CD4-positive, alpha-beta T cell (primary cell): ENCODE measurements at regions not wholly inside any gene's neighbourhood (a gene's known extent, or its start where the extent isn't known, plus 50 kb on each side); places are given as distances from the start of the nearest gene placed in this dataset.

Experiments used
- ATAC-seq: fragments of 200-7000 bp; cut with Tn5 transposase; one replicate; pipeline ENCODE4 v1.10.0; 2022; ENCODE audit warnings: mild to moderate bottlenecking; ENCODE audit not compliant: poor library complexity
- CTCF ChIA-PET: fragments of 350-600 bp; sonication (Branson Sonifier 250); formaldehyde crosslinking; loops from one replicate; lab custom pipeline; 2021; ENCODE audit warnings: antibody characterized with exemption, inconsistent platforms; lab: Charles Lee
- POLR2A ChIA-PET: fragments of 350-600 bp; sonication (Branson Sonifier 250); formaldehyde crosslinking; loops from one replicate; lab custom pipeline; 2021; ENCODE audit warnings: antibody characterized with exemption, inconsistent platforms; lab: Charles Lee
- DNase-seq, 14 experiments: peaks; one replicate each; pipeline ENCODE4 v3.0.0-alpha.2; 2013 to 2020; ENCODE audit warnings: mixed read lengths in 2 of 14
- H3K27ac ChIP-seq, 2 donors: one replicate each; pipeline versions ENCODE4 v1.5.1 to v1.7.0; 2013; ENCODE audit warnings: low read length in 2 of 2, low read depth in 1 of 2, mild to moderate bottlenecking in 1 of 2
- H3K27me3 ChIP-seq, 2 experiments: 1 replicate in 1 of 2; 2 replicates in 1 of 2; pipeline versions ENCODE4 v1.6.1 to v1.7.0; 2013; ENCODE audit warnings: low read length in 2 of 2, control low read depth in 1 of 2, mild to moderate bottlenecking in 1 of 2, moderate library complexity in 1 of 2; ENCODE audit not compliant: insufficient read depth in 2 of 2, control insufficient read depth in 1 of 2
- H3K36me3 ChIP-seq: one replicate; pipeline ENCODE4 v1.6.1; 2013; ENCODE audit warnings: low read length, control low read depth; ENCODE audit not compliant: insufficient read depth
- H3K4me1 ChIP-seq: one replicate; pipeline ENCODE4 v1.6.1; 2013; ENCODE audit warnings: low read length, control low read depth; ENCODE audit not compliant: insufficient read depth
- H3K4me3 ChIP-seq: one replicate; pipeline ENCODE4 v1.5.1; 2013; ENCODE audit warnings: mild to moderate bottlenecking, low read length, moderate library complexity
- H3K9me3 ChIP-seq, 2 experiments: 1 replicate in 1 of 2; 2 replicates in 1 of 2; pipeline versions ENCODE4 v1.6.1 to v1.7.0; 2013; ENCODE audit warnings: low read length in 2 of 2, mild to moderate bottlenecking in 2 of 2, control low read depth in 1 of 2, moderate library complexity in 1 of 2; ENCODE audit not compliant: control insufficient read depth in 1 of 2, insufficient read depth in 1 of 2
- H3K27ac Mint-ChIP-seq: one replicate; pipeline ENCODE4 v1.8.0; 2020; ENCODE audit warnings: mixed read lengths
- H3K27me3 Mint-ChIP-seq: one replicate; pipeline ENCODE4 v1.8.0; 2021; ENCODE audit warnings: mixed read lengths
- H3K36me3 Mint-ChIP-seq: one replicate; pipeline ENCODE4 v1.8.0; 2021; ENCODE audit warnings: low read depth, mixed read lengths
- H3K4me1 Mint-ChIP-seq: one replicate; pipeline ENCODE4 v1.8.0; 2021; ENCODE audit warnings: low read depth, mixed read lengths
- H3K4me3 Mint-ChIP-seq: one replicate; pipeline ENCODE4 v1.8.0; 2020; ENCODE audit warnings: mild to moderate bottlenecking, mixed read lengths
- H3K9me3 Mint-ChIP-seq: one replicate; pipeline ENCODE4 v1.8.0; 2020; ENCODE audit warnings: mixed read lengths
- intact Hi-C, 2 experiments: fragments of 100-400 bp; cut with DNase I in 1 of 2; cut with micrococcal nuclease in 1 of 2; formaldehyde crosslinking; loops; one replicate each; pipeline versions ENCODE4 v1.15.1 to v1.9.0; 2023 to 2025; cut with DNase I, micrococcal nuclease
- TF ChIP-seq, protein P1 (sequence below): fragments of 200-600 bp; IDR thresholded peaks from one replicate; pipeline ENCODE4 v1.8.0; 2022; ENCODE audit warnings: antibody characterized with exemption, mild to moderate bottlenecking

DNA sequence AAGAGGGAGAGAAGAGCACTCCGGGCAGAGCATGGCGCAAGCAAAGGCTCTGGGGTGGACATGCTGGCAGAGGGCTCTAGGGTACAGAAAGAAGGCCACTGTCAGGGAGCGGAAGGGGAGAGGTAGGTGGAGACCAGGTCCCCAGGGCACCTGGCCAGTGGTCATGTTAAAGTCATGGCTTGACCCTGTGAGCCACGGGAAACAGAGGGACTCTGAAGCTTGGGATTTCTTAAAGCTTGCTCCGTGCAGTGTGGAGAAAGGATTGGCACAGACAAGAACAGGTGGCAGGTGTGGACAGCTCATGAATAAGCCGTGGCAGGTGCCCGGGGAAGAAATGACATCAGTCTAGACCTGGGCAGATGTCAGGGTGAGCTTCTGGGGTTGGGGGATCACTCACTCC lies 413.8 kb downstream of the BCL11B start:
- TF ChIP-seq, protein P1, sequence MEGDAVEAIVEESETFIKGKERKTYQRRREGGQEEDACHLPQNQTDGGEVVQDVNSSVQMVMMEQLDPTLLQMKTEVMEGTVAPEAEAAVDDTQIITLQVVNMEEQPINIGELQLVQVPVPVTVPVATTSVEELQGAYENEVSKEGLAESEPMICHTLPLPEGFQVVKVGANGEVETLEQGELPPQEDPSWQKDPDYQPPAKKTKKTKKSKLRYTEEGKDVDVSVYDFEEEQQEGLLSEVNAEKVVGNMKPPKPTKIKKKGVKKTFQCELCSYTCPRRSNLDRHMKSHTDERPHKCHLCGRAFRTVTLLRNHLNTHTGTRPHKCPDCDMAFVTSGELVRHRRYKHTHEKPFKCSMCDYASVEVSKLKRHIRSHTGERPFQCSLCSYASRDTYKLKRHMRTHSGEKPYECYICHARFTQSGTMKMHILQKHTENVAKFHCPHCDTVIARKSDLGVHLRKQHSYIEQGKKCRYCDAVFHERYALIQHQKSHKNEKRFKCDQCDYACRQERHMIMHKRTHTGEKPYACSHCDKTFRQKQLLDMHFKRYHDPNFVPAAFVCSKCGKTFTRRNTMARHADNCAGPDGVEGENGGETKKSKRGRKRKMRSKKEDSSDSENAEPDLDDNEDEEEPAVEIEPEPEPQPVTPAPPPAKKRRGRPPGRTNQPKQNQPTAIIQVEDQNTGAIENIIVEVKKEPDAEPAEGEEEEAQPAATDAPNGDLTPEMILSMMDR, result no peak
- Histone ChIP-seq H3K27ac (no peak overlapping the region), H3K36me3 (no peaks in the 10 kb centered on the region), H3K27me3 (no peaks in the 10 kb centered on the region), H3K4me1 (no peaks in the 10 kb centered on the region), H3K4me3 (no peak overlapping the region), H3K9me3 (no peaks in the 10 kb centered on the region)
- no peaks in the 10 kb centered on the region for H3K36me3 Mint-ChIP-seq
- peaks cover 4% of the 10 kb centered on the region for H3K4me1 Mint-ChIP-seq
- no peak overlapping the region for H3K4me3 Mint-ChIP-seq
- ChIA-PET CTCF (no interaction called here), POLR2A (no interaction called here)
- ATAC-seq, result no peak
- H3K27ac Mint-ChIP-seq, result no peak overlapping the region
- DNase-seq, result no peak
- intact Hi-C loops, result no loop called here
- H3K9me3 Mint-ChIP-seq, result no peaks in the 10 kb centered on the region
- peaks cover 6% of the 10 kb centered on the region for H3K27me3 Mint-ChIP-seq

DNA sequence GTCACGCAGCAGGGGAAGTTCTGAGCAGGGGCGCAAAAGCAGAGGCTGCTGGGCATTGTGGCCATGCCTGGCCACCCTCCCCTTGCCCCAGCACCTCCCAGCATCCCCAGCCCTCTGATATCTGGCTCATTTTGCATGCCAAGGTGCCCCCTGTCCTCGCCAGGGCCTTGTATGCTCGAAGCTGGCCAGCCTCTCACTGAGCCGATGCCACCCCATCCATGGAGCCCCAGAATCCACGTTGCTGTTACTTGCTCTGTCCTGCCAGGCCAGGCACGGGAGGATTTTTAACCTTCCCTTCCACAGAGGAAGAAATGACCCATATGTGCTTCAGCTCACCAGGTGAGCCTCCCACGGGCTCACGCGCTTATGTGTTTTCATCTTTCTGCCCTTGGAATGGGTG lies 413.4 kb downstream of the BCL11B start:
- TF ChIP-seq, protein P1, result no peak
- no peak overlapping the region for H3K27ac Mint-ChIP-seq
- no peaks in the 10 kb centered on the region for H3K9me3 Mint-ChIP-seq
- no peak overlapping the region for H3K4me3 Mint-ChIP-seq
- Histone ChIP-seq H3K4me1 (no peaks in the 10 kb centered on the region), H3K9me3 (no peaks in the 10 kb centered on the region), H3K4me3 (no peak overlapping the region), H3K27ac (no peak overlapping the region), H3K36me3 (no peaks in the 10 kb centered on the region), H3K27me3 (no peaks in the 10 kb centered on the region)
- intact Hi-C loops, result no loop called here
- peaks cover 6% of the 10 kb centered on the region for H3K27me3 Mint-ChIP-seq
- H3K36me3 Mint-ChIP-seq, result no peaks in the 10 kb centered on the region
- ChIA-PET CTCF (no interaction called here), POLR2A (no interaction called here)
- H3K4me1 Mint-ChIP-seq, result peaks cover 4% of the 10 kb centered on the region
- ATAC-seq, result no peak
- no peak for DNase-seq

DNA sequence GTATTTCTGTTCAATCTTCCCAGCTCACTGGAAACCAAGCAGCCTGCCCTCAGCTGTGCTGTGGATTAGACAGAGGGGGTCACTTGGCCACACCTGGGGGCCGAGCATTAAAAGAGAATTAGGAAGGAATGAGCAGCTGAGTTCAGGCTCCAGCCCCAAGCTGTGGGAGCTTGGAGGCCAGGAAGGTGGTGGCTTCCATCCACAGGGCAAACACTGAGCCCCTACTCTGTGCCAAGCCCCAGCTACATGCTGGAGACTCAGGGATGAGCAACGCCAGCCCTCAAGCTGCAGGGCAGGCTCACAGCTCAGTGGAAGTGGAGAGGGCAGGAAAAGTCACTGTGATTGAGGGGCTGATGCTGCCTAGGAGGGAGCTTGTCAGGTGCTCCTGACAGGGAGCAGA lies 412.7 kb downstream of the BCL11B start:
- no peak for DNase-seq
- Mint-ChIP-seq H3K4me1 (peaks cover under 1% of the 10 kb centered on the region), H3K36me3 (no peaks in the 10 kb centered on the region), H3K27ac (no peak overlapping the region), H3K27me3 (peaks cover 6% of the 10 kb centered on the region), H3K4me3 (no peak overlapping the region), H3K9me3 (no peaks in the 10 kb centered on the region)
- Histone ChIP-seq H3K36me3 (no peaks in the 10 kb centered on the region), H3K4me1 (no peaks in the 10 kb centered on the region), H3K27ac (no peak overlapping the region), H3K4me3 (no peak overlapping the region), H3K9me3 (no peaks in the 10 kb centered on the region), H3K27me3 (no peaks in the 10 kb centered on the region)
- TF ChIP-seq, protein P1, result no peak
- ChIA-PET POLR2A (no interaction called here), CTCF (no interaction called here)
- intact Hi-C loops, result no loop called here
- no peak for ATAC-seq
